HEK293T (cell line): ENCODE measurements at regions not wholly inside any gene's neighbourhood (a gene's known extent, or its start where the extent isn't known, plus 50 kb on each side); places are given as distances from the start of the nearest gene placed in this dataset.

Experiments
- CTCF ChIA-PET: fragments of 350-600 bp; formaldehyde crosslinking; extraction: SDS; loops from one replicate; lab custom pipeline; 2021; ENCODE audit warnings: antibody characterized with exemption, inconsistent platforms; lab: Yijun Ruan, JAX
- POLR2A ChIA-PET: fragments of 350-600 bp; formaldehyde crosslinking; extraction: SDS; loops from one replicate; lab custom pipeline; 2020; ENCODE audit warnings: antibody characterized with exemption, inconsistent platforms; lab: Yijun Ruan, JAX
- DNase-seq: peaks from one replicate; pipeline ENCODE4 v3.0.0; 2012; ENCODE audit warnings: mixed read lengths; ENCODE audit errors: extremely low spot score
- ARNT ChIP-seq: fragments of 450-650 bp; IDR thresholded peaks from 2 replicates; pipeline ENCODE4 v1.6.1; 2017; ENCODE audit warnings: mild to moderate bottlenecking
- BHLHE40 ChIP-seq: fragments of 450-650 bp; IDR thresholded peaks from 2 replicates; pipeline ENCODE4 v1.6.1; 2016; ENCODE audit warnings: mild to moderate bottlenecking, moderate library complexity, borderline replicate concordance
- CTBP1 ChIP-seq: fragments of 450-650 bp; IDR thresholded peaks from 2 replicates; pipeline ENCODE4 v1.6.1; 2016; ENCODE audit warnings: borderline replicate concordance
- ELF4 ChIP-seq: fragments of 450-650 bp; IDR thresholded peaks from 2 replicates; pipeline ENCODE4 v1.6.1; 2017; ENCODE audit warnings: antibody characterized with exemption
- FOXA1 ChIP-seq: fragments of 450-650 bp; IDR thresholded peaks from 2 replicates; pipeline ENCODE4 v1.6.1; 2016; ENCODE audit warnings: mild to moderate bottlenecking
- FOXK2 ChIP-seq: fragments of 450-650 bp; IDR thresholded peaks from 2 replicates; pipeline ENCODE4 v1.6.1; 2016; ENCODE audit warnings: mild to moderate bottlenecking
- FOXM1 ChIP-seq: fragments of 450-650 bp; IDR thresholded peaks from 2 replicates; pipeline ENCODE4 v1.6.1; 2017; ENCODE audit warnings: mild to moderate bottlenecking, borderline replicate concordance
- HDGF ChIP-seq: fragments of 450-650 bp; IDR thresholded peaks from 2 replicates; pipeline ENCODE4 v1.6.1; 2017; ENCODE audit warnings: antibody characterized with exemption, borderline replicate concordance
- L3MBTL2 ChIP-seq: fragments of 450-650 bp; conservative IDR thresholded peaks from 2 replicates; pipeline ENCODE4 v1.6.1; 2016; ENCODE audit warnings: mild to moderate bottlenecking
- LEF1 ChIP-seq: fragments of 450-650 bp; IDR thresholded peaks from 2 replicates; pipeline ENCODE4 v1.6.1; 2017; ENCODE audit warnings: mild to moderate bottlenecking, borderline replicate concordance
- NFRKB ChIP-seq: fragments of 450-650 bp; IDR thresholded peaks from 2 replicates; pipeline ENCODE4 v1.6.1; 2016; ENCODE audit warnings: mild to moderate bottlenecking, moderate library complexity
- PKNOX1 ChIP-seq: fragments of 450-650 bp; IDR thresholded peaks from 2 replicates; pipeline ENCODE4 v1.6.1; 2016
- SP1 ChIP-seq: fragments of 450-650 bp; IDR thresholded peaks from 2 replicates; pipeline ENCODE4 v1.6.1; 2017
- SUZ12 ChIP-seq: fragments of 450-650 bp; IDR thresholded peaks from 2 replicates; pipeline ENCODE4 v1.6.1; 2016; ENCODE audit warnings: mild to moderate bottlenecking
- TARDBP ChIP-seq: fragments of 450-650 bp; IDR thresholded peaks from 2 replicates; pipeline ENCODE4 v1.6.1; 2016
- ZNF384 ChIP-seq: fragments of 450-650 bp; IDR thresholded peaks from 2 replicates; pipeline ENCODE4 v1.6.1; 2016

DNA sequence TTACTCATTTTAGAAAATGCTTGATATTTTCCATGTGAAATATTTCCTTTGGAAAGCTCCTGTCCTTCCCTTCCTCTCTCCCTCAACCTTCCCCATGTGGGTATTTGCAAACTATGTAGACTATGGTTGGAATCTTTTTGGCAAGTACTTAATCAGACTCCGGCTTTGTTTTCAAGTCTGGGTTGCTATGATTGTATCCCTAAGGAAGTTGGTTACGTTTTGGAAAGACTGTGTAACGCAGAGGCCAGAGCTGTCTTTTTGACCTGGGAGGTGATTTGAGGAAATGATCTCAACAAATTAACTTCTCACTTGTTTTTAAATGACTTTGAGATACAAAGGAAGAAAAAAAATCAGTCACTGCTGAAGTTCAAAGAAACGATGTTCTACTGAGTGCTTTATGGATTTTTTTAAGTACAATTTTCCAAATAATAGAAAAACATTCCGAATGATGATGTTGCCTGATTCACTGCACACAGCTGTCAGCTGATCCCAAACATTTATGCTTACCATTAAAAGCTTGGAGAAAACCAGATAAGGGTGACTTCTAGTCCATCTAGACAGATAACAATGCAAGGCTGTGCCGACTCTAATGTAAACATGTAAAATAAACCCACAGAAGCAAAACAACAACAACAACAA is 145.5 kb upstream of the CELF2 start:
- no peak for TF ChIP-seq HDGF
- no peak for TF ChIP-seq ARNT
- TF ChIP-seq ZNF384: no peak
- no peak for TF ChIP-seq FOXM1
- no peak for TF ChIP-seq BHLHE40
- no peak for TF ChIP-seq SUZ12
- no peak for DNase-seq
- ChIA-PET CTCF (no interaction called here), POLR2A (no interaction called here)

GRCh38 chr10:10872764-10873163 is 144.9 kb upstream of the CELF2 start:
- CTCF ChIA-PET: no interaction called here
- no peak for DNase-seq
- POLR2A ChIA-PET: no interaction called here
- no peak for TF ChIP-seq FOXA1
- no peak for TF ChIP-seq SP1

GRCh38 chr10:10873289-10873688 is 144.4 kb upstream of the CELF2 start:
- ChIA-PET CTCF (no interaction called here), POLR2A (no interaction called here)
- no peak for DNase-seq
- no peak for TF ChIP-seq ARNT
- TF ChIP-seq FOXM1: no peak
- TF ChIP-seq ZNF384: no peak
- TF ChIP-seq SUZ12: no peak
- TF ChIP-seq PKNOX1: no peak
- TF ChIP-seq BHLHE40: no peak
- no peak for TF ChIP-seq CTBP1
- no peak for TF ChIP-seq L3MBTL2
- no peak for TF ChIP-seq NFRKB
- no peak for TF ChIP-seq FOXA1

DNA sequence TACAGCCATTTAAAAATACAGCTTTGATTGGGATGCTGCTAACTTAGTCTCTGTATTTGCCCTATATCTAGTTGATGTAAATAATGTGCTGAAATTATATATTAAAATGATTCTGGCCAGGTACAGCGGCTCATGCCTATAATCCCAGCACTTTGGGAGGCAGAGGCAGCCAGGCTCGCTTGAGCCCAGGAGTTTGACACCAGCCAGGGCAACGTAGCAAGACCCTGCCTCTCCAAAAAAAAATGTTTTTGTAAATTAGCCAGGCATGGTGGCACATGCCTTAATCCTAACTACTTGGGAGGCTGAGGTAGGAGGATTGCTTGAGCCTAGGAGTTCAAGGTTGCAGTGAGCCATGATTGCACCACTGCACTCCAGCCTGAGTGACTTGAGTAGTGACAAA is 143.8 kb upstream of the CELF2 start:
- ChIA-PET CTCF (no interaction called here), POLR2A (no interaction called here)
- TF ChIP-seq ELF4: no peak
- TF ChIP-seq SP1: no peak
- no peak for TF ChIP-seq FOXM1
- TF ChIP-seq TARDBP: no peak
- no peak for TF ChIP-seq SUZ12
- no peak for DNase-seq

DNA sequence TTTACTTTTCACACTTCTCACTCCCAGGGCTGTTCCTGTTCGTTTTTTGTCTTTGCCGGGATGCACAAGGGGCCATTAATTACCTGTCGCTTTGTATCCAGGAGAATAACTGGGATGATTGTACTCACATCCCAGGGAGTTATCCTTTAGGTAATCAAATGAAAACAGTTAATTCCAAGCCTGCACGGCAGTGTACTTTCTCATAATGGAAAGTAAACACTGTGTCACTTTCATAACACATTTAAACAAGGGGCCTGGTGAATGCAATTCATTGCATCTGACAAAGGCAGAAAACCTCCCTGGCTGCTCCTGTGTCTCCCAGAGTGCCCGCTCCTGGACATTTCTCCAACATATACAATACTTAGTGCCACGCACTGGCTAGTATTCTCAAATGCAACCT is 138.7 kb upstream of the CELF2 start:
- DNase-seq: no peak
- ChIA-PET CTCF (no interaction called here), POLR2A (no interaction called here)
- no peak for TF ChIP-seq SUZ12
- TF ChIP-seq FOXK2: no peak
- TF ChIP-seq BHLHE40: no peak
- no peak for TF ChIP-seq TARDBP
- TF ChIP-seq CTBP1: no peak
- TF ChIP-seq L3MBTL2: no peak
- no peak for TF ChIP-seq ELF4
- no peak for TF ChIP-seq NFRKB
- TF ChIP-seq ZNF384: no peak
- TF ChIP-seq ARNT: no peak
- no peak for TF ChIP-seq LEF1
- no peak for TF ChIP-seq FOXM1
- TF ChIP-seq PKNOX1: no peak
- TF ChIP-seq SP1: no peak
- TF ChIP-seq FOXA1: no peak
- no peak for TF ChIP-seq HDGF

DNA sequence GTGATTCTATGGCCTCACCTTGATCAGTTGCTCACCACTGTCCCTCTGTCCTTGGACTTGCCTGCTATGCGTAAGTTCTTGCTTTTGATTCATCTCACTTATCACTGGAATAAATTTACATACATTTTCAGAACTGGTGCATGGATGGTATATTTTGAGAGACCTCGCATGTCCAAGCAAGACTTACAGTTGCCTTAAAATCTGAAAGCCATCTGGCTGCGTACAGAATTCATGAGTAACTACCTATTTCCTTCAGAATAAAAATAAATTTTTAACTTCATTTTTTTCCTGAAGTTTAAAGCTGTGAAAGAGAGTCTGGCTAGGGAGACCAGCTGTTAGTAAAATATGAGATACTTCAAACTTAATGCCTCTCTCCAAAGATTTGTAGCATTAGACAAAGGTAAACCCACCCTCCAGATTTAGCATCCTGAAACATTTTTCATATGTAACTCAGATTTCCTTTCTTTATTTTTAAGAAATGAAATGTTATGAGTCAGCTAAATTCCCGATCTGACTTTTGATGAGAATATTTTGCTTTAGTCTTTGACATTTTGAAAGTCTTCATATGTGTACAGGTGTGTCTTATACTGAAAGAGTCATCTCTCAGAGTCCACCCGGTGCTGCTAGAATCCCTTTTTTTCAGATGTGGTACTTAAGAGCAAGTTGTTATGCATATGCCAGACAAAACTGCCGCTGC is 136.4 kb upstream of the CELF2 start:
- TF ChIP-seq FOXA1 (no peak), SUZ12 (no peak), NFRKB (no peak), ZNF384 (no peak), SP1 (no peak), CTBP1 (no peak), ARNT (no peak), LEF1 (no peak), BHLHE40 (no peak), PKNOX1 (no peak), L3MBTL2 (no peak), TARDBP (no peak), FOXM1 (no peak), HDGF (no peak), FOXK2 (no peak), ELF4 (no peak)
- ChIA-PET CTCF (no interaction called here), POLR2A (no interaction called here)
- DNase-seq: no peak

GRCh38 chr10:10883737-10884136 is 133.9 kb upstream of the CELF2 start:
- ChIA-PET POLR2A (no interaction called here), CTCF (no interaction called here)
- TF ChIP-seq CTBP1 (no peak), SUZ12 (no peak), LEF1 (no peak), FOXM1 (no peak), SP1 (no peak), FOXK2 (no peak), TARDBP (no peak), ZNF384 (no peak), ELF4 (no peak), FOXA1 (no peak), ARNT (no peak), PKNOX1 (no peak), BHLHE40 (no peak), HDGF (no peak), L3MBTL2 (no peak), NFRKB (no peak)
- no peak for DNase-seq
